HUDEP-2 (cell line): ENCODE measurements at regions not wholly inside any gene's neighbourhood (a gene's known extent, or its start where the extent isn't known, plus 50 kb on each side); places are given as distances from the start of the nearest gene placed in this dataset.
A peak's percentile ranks its signal among the peaks of the same experiment; 100 is the strongest.

Experiments used
- DNase-seq, 76 experiments: peaks; one replicate each; lab custom pipeline; 2025; ENCODE audit not compliant: unreplicated experiment in 76 of 76; lab: John Stamatoyannopoulos, UW

GRCh38 chr22:48906216-48906835 lies 921.3 kb downstream of the BRD1 start:
- no peak for DNase-seq

- no peak for DNase-seq
These were observed 922.3 kb downstream of the BRD1 start for GRCh38 chr22:48905206-48905975.

DNA sequence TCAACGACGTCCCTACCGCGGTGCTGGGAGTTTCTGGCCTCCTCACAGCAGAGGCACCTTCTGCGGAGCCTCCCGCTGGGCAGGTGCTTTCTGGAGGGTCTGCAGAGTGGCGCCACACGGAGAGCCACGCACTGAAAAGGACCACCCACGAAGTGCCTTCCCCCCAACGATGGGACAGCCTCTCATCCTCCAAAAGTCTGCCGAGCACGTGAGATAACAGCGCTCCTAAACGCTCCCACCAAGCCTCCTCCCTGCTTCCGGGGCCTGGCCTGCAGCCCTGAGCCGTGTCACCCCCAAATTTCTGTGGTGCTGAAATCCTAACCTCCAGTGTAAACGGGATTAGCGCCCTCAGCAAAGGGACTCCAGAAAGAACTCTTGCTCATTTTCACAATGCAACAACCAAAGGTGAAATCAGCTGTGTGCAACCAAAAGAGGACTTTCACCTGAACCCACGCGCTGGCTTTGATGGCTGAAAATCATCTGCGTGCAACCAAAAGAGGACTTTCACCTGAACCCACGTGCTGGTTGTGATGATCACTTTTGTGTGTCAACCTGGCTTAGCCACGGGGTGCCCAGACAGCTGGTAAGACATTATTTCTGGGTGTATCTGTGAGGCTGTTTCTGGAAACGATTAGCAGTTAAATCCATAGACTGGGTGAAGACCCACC lies 924.6 kb downstream of the BRD1 start:
- DNase-seq: no peak

- no peak for DNase-seq
These were observed 925.4 kb downstream of the BRD1 start for GRCh38 chr22:48902001-48902869.

- no peak for DNase-seq
These were observed 926.3 kb downstream of the BRD1 start for GRCh38 chr22:48901324-48901723.

- no peak for DNase-seq
These were observed 927.0 kb downstream of the BRD1 start for GRCh38 chr22:48900626-48901025.

GRCh38 chr22:48900327-48900597 lies 927.4 kb downstream of the BRD1 start:
- DNase-seq: no peak

GRCh38 chr22:48899523-48900326 lies 927.9 kb downstream of the BRD1 start:
- DNase-seq: no peak

GRCh38 chr22:48898524-48899250 lies 929.0 kb downstream of the BRD1 start:
- DNase-seq: no peak

DNA sequence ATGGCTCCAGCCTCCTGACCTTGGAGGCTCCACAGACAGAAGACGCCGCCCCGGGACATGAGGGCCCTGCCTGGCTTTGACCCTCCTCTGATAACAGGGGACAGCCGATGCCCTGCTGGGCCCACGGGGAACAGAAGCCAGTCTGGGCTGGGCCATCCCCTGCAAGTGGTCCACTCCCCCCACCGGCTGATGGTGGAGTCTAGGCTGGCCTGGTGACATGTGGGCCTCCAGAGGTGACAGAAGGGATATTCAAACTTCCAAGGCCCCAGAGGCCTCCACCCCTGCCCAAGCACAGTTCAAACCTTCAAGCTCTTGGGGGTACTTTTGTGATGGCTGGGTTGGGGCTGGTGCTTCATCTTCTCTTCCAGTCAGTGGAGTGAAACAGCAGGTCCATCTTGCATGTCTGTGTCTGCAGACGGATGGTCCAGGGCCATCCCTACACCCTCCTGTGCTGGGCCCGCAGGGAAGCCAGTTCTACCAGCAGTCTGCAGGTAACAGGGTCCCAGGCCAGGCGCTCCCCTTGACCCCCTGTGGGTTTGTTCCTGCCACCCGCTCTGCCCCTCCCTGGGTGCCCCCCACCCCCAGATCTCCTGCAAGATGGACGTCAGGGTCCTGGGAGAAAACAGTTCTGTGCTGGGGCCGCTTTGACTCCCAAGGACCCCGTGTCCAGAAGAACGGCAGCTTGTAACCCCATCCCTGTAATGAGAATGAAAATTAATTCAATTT lies 929.9 kb downstream of the BRD1 start:
- no peak for DNase-seq

DNA sequence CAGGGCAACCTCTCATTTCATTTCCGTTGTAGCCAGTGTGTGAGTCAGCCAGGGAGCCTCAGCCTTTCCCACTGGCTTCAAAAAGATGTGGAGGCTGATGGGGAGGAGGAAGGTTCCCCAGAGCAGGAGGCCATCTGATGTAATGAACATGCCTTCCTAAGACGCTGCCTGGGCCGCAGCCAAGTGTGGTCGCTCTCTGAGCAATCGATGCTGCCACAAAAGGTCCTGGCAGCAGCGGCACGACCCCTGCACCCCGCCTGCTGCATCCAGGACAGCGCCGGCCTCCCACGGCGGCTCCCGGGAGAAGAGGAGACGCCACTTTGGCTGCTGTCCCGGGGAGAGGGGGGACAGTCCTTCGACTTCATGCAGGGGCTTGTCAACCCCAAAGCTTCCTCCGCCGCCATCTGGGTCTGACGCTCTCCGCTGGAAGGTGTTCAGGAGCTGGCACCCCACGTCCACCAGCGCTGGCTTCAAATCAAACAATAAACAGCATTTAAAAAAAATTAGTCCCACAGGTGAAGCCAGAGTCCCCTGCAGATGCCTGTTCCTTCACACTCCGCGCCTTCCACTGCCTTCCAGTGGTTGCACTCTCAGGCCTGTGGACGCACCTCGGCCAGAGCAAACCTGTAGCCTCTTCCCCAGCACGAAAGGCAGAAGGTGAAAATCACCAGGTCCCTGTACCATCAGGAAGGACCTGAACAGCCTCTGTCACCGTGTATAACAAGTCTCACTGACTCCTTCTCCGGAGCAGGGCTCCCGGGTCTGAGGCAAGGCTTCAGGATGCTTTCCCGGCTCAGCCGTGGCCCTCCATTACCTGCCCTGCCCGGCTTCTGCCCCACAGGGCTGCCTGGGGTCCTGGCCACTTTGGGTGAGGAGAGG lies 930.7 kb downstream of the BRD1 start:
- no peak for DNase-seq

DNA sequence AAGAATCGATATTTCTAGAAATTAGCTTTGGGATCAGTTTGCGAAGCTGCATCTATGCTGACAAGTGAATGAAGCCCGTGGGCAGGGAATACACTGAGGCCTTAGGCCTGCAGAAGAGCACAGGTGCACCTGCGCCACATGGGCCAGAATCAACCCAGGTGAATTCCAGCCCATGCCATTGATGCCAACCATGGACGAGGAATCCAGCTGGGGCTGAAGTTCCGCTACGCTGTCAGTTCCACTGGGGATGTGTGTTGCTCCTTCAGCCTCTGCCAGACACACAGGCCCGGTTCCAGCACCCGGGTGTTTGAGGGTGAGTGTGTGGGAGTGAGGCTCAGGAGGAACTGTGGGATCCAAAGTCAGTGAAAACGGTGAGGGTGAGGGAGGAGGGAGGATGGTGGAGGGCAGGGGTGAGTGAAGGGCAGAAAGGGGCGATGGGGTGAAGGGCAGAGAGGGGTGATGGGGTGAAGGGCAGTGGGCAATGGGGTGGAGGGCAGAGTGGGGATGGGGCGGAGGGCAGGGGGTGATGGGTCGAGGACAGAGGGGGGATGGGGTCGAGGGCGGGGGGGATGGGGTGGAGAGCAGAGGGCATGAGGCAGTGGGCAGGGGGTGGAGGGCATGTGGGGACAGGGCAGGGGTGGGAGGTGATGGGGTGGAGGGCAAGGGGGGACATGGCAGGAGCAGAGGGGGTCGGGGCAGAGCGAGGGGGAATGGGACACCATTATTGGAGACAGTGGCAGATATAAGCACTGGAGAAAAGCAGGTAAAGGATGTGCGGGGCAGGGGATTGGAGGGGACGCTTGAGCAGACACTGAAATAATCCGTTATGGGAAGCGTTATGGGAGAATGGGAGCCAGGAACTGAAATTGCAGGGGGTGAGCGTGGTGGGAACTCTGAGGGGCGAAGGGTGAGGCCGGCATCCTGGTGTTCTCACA lies 931.6 kb downstream of the BRD1 start:
- no peak for DNase-seq

GRCh38 chr22:48895336-48895735 lies 932.3 kb downstream of the BRD1 start:
- no peak for DNase-seq

DNA sequence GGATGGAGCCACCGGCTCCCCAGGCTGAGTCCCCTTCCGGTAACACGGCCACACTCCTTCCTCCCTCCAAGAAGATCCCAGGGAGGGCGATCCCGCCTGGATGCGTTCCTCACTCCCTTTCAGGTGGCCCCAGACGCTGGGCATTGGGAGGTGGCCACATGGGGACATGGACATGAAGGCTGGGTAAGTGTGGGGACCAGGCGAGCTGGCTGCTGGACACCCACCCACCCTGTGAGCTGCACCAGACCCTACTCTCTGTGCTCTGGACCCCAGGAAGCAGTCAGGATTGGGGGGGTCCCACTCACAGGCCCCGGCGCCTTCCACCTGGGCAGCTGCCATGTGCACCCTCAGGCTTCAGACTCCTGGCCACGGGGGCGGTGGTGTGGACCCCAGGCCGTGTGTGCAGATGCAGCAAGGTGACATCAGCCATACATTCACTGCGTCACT lies 932.8 kb downstream of the BRD1 start:
- no peak for DNase-seq

GRCh38 chr22:48894064-48894671 lies 933.5 kb downstream of the BRD1 start:
- peak in 2 of 76 experiments; percentile 3 to 4 for DNase-seq

- DNase-seq: no peak
These were observed 934.2 kb downstream of the BRD1 start for GRCh38 chr22:48893288-48894063.
